HepG2 (cell line): ENCODE measurements at regions not wholly inside any gene's neighbourhood (a gene's known extent, or its start where the extent isn't known, plus 50 kb on each side); places are given as distances from the start of the nearest gene placed in this dataset.

Experiments
- ATAC-seq: fragments of 200-7000 bp; cut with Tn5 transposase; 3 replicates; pipeline ENCODE4 v1.9.1; 2020; ENCODE audit warnings: mild to moderate bottlenecking, moderate library complexity
- BruUV-seq: library from RNA; stranded (reverse); fragments of 400-500 nt; replicated peaks from 2 replicates; lab custom pipeline; 2021; lab: Mats Ljungman, UMichigan
- CTCF ChIA-PET: fragments of 300-600 bp; formaldehyde crosslinking; extraction: SDS; loops from one replicate; lab custom pipeline; 2021; ENCODE audit warnings: low total read pairs, inconsistent platforms, low intra/inter-chr PET ratio; lab: Yijun Ruan, JAX
- POLR2A ChIA-PET: fragments of 350-600 bp; sonication (Branson Sonifier 250); formaldehyde crosslinking; loops from one replicate; lab custom pipeline; 2020; ENCODE audit warnings: antibody characterized with exemption, inconsistent platforms; lab: Yijun Ruan, JAX
- DNase-seq: peaks from one replicate; pipeline ENCODE4 v3.0.0-alpha.2; 2015; ENCODE audit warnings: low spot score
- FAIRE-seq: peaks from 3 replicates; lab custom pipeline; 2011; peaks lifted over from hg19 to GRCh38; lab: Jason Lieb, UNC
- H2AFZ ChIP-seq: one replicate; pipeline ENCODE4 v1.6.1; 2011; ENCODE audit warnings: low read length, inconsistent platforms
- H3K27ac ChIP-seq: fragments of 300-600 bp; 3 replicates; pipeline ENCODE4 v1.8.0; 2011; ENCODE audit warnings: mixed run types, mild to moderate bottlenecking, mixed read lengths, low read length, inconsistent platforms; ENCODE audit not compliant: insufficient read depth; ENCODE audit errors: extremely low read length
- H3K27me3 ChIP-seq, 2 experiments: fragments of 200-600 bp in 1 of 2; 2 replicates in 1 of 2; 3 replicates in 1 of 2; pipeline versions ENCODE4 v1.6.0 to v1.8.0; 2011; ENCODE audit warnings: low read length in 2 of 2, mild to moderate bottlenecking in 2 of 2, moderate library complexity in 2 of 2, inconsistent platforms in 1 of 2; ENCODE audit not compliant: insufficient read depth in 2 of 2, control insufficient read depth in 1 of 2
- H3K36me3 ChIP-seq, 2 experiments: fragments of 200-600 bp in 1 of 2; replicated peaks in 1 of 2; 2 replicates in 1 of 2; 3 replicates in 1 of 2; pipeline versions ENCODE4 v1.5.1 to v1.8.0; 2011; ENCODE audit warnings: low read length in 2 of 2, inconsistent platforms in 1 of 2; ENCODE audit not compliant: insufficient read depth in 2 of 2, control insufficient read depth in 1 of 2
- H3K4me1 ChIP-seq: 2 replicates; pipeline ENCODE4 v1.5.1; 2012; ENCODE audit warnings: low read length, inconsistent platforms; ENCODE audit not compliant: insufficient read depth
- H3K4me2 ChIP-seq: 2 replicates; pipeline ENCODE4 v1.6.0; 2011; ENCODE audit warnings: low read depth, low read length, inconsistent platforms
- H3K4me3 ChIP-seq, 3 experiments: fragments of 200-600 bp in 1 of 3; sonication (generic), shearing (Covaris generic) in 1 of 3; replicated peaks in 1 of 3; 2 replicates each; pipeline ENCODE4 v1.5.1; 2011 to 2016; ENCODE audit warnings: low read length in 3 of 3, inconsistent platforms in 2 of 3, low read depth in 2 of 3, mild to moderate bottlenecking in 2 of 3, control low read depth in 1 of 3, mixed read lengths in 1 of 3; ENCODE audit not compliant: insufficient read depth in 1 of 3
- H3K79me2 ChIP-seq: one replicate; pipeline ENCODE4 v1.6.1; 2011; ENCODE audit warnings: low read length, inconsistent platforms; ENCODE audit not compliant: insufficient read depth
- H3K9ac ChIP-seq: 2 replicates; pipeline ENCODE4 v1.6.0; 2011; ENCODE audit warnings: mild to moderate bottlenecking, low read depth, low read length, inconsistent platforms; ENCODE audit not compliant: insufficient read depth
- H3K9me3 ChIP-seq: 2 replicates; pipeline ENCODE4 v1.5.1; 2012; ENCODE audit warnings: mild to moderate bottlenecking, low read length
- H4K20me1 ChIP-seq: 2 replicates; pipeline ENCODE4 v1.6.0; 2011; ENCODE audit warnings: inconsistent platforms, mild to moderate bottlenecking, low read length, moderate library complexity; ENCODE audit not compliant: insufficient read depth
- HDAC2 ChIP-seq: sonication (generic); formaldehyde crosslinking; IDR thresholded peaks from 2 replicates; pipeline ENCODE4 v1.4.0; 2020; ENCODE audit warnings: missing genetic modification reagents
- MIER2 ChIP-seq: IDR thresholded peaks from 2 replicates; pipeline ENCODE4 v1.6.1; 2016; ENCODE audit warnings: missing biosample characterization, missing genetic modification reagents
- MXD4 ChIP-seq: IDR thresholded peaks from 2 replicates; pipeline ENCODE4 v1.6.1; 2016; ENCODE audit warnings: mild to moderate bottlenecking, missing biosample characterization, missing genetic modification reagents
- SP5 ChIP-seq: IDR thresholded peaks from 2 replicates; pipeline ENCODE4 v1.6.1; 2016; ENCODE audit warnings: low read depth, borderline replicate concordance
- ZNF230 ChIP-seq: sonication (generic); formaldehyde crosslinking; IDR thresholded peaks from 2 replicates; pipeline ENCODE4 v1.4.0; 2020; ENCODE audit warnings: mild to moderate bottlenecking, missing genetic modification reagents
- ZNF891 ChIP-seq: sonication (generic); formaldehyde crosslinking; IDR thresholded peaks from 2 replicates; pipeline ENCODE4 v1.5.0; 2020; ENCODE audit warnings: mild to moderate bottlenecking, missing genetic modification reagents
- ZSCAN31 ChIP-seq: sonication (generic); formaldehyde crosslinking; IDR thresholded peaks from 2 replicates; pipeline ENCODE4 v1.5.0; 2020; ENCODE audit warnings: low read depth, mild to moderate bottlenecking, missing genetic modification reagents
- WGBS: methylation state at CpG from one replicate; pipeline ENCODE4 v1.1.6; 2017; ENCODE audit warnings: low lambda C conversion rate; 5-methylcytosine and 5-hydroxymethylcytosine counted together
- in situ Hi-C: cut with HindIII; loops from 2 replicates; pipeline ENCODE4 v1.10.0; 2017; ENCODE audit warnings: low pct_unique_long_range_greater_than_20kb; ENCODE audit not compliant: extremely low pct_ligation_motif_present
- intact Hi-C: fragments of 100-400 bp; cut with micrococcal nuclease; formaldehyde crosslinking; loops from one replicate; pipeline ENCODE4 v1.10.0; 2022; ENCODE audit not compliant: unreplicated experiment
- TF ChIP-seq, protein P1 (sequence below): sonication (generic); formaldehyde crosslinking; conservative IDR thresholded peaks from 2 replicates; pipeline ENCODE4 v1.8.1; 2023; ENCODE audit warnings: missing genetic modification reagents
- TF ChIP-seq, protein P2 (sequence below): sonication (generic); formaldehyde crosslinking; IDR thresholded peaks from 2 replicates; pipeline ENCODE4 v1.4.0; 2020; ENCODE audit warnings: missing genetic modification reagents
- TF ChIP-seq, protein P3 (sequence below): sonication (generic); formaldehyde crosslinking; IDR thresholded peaks from 2 replicates; pipeline ENCODE4 v1.4.0; 2020; ENCODE audit warnings: missing genetic modification reagents

DNA sequence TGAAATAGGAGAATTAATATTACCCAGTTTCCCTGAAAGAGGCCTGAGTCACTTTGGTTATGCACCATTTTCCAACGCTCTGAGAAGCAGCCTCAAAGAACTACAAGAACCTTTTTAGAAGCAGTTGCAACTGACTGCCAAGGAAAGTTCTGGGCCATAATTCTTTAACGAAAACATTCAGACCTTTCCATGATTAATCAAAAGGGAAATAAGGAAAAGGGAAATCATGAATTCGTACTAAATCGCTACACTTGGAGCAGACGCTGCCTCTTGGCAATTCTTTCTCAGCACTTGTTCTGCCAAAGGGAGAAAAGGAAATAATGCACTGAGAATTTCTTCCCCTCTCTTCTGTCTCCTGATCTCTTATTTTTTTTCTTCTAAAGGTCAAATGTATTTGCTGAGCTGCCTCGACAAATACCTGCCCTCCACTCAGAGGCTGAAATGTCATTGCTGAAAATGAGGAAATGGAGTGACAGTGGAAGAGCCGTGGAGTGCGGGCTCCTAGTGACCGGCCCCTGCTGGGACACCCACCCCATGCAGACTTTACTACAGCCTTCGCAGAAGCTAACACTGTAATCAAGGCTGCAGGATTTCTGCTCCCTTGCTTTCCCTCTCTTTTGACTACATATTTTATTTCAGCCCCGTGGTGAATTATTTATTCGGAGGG is 67.9 kb upstream of the GALNT2 start (continued):
- TF ChIP-seq ZNF891 (CRISPR knock-in tag) = no peak
- TF ChIP-seq, protein P1, sequence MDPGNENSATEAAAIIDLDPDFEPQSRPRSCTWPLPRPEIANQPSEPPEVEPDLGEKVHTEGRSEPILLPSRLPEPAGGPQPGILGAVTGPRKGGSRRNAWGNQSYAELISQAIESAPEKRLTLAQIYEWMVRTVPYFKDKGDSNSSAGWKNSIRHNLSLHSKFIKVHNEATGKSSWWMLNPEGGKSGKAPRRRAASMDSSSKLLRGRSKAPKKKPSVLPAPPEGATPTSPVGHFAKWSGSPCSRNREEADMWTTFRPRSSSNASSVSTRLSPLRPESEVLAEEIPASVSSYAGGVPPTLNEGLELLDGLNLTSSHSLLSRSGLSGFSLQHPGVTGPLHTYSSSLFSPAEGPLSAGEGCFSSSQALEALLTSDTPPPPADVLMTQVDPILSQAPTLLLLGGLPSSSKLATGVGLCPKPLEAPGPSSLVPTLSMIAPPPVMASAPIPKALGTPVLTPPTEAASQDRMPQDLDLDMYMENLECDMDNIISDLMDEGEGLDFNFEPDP (CRISPR knock-in tag) = no peak
- no peak for TF ChIP-seq SP5 (CRISPR knock-in tag)
- no peak for TF ChIP-seq MXD4 (CRISPR knock-in tag)
- TF ChIP-seq ZNF230 = no peak
- TF ChIP-seq ZSCAN31 (CRISPR knock-in tag) = no peak
- TF ChIP-seq, all 625 proteins: peak for 0

DNA sequence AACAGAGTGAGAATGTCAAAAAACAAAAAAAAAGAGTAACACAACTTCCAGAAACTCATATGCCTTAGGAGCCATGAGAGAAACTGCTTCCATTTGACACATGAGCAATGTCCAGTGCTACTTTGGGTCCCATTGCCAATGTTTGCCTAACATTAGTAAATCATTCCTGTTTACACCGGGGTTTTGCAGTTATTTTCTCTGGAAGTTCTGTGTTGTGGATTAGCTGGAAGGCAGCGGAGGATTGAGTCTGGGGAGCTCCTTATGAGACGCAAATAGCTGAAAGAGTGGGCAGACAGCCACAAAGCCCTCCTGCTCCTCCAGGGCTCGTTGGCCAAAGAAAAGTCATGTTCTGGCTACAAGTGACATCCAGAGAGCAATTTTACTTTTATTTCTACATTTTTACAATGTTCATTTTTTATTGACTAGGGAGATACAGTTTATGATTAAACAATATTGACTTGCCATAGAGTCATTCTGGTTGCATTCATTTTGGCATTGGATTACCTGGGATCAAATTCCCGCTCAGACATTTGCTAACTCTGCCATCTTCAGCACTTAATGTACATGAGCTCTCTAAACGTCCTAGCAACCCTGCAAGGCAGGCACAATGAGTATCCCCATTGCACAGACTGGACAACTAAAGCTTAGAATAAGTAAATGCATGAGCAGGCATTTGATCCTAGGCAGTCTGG is 66.4 kb upstream of the GALNT2 start:
- CTCF ChIA-PET = no interaction called here
- no peaks in the 10 kb centered on the region for H3K9me3 ChIP-seq
- in situ Hi-C loops (no loop called here), intact Hi-C loops (no loop called here)
- no peak for TF ChIP-seq MIER2 (CRISPR knock-in tag)
- no peak for TF ChIP-seq HDAC2 (CRISPR knock-in tag)
- TF ChIP-seq, protein P2, sequence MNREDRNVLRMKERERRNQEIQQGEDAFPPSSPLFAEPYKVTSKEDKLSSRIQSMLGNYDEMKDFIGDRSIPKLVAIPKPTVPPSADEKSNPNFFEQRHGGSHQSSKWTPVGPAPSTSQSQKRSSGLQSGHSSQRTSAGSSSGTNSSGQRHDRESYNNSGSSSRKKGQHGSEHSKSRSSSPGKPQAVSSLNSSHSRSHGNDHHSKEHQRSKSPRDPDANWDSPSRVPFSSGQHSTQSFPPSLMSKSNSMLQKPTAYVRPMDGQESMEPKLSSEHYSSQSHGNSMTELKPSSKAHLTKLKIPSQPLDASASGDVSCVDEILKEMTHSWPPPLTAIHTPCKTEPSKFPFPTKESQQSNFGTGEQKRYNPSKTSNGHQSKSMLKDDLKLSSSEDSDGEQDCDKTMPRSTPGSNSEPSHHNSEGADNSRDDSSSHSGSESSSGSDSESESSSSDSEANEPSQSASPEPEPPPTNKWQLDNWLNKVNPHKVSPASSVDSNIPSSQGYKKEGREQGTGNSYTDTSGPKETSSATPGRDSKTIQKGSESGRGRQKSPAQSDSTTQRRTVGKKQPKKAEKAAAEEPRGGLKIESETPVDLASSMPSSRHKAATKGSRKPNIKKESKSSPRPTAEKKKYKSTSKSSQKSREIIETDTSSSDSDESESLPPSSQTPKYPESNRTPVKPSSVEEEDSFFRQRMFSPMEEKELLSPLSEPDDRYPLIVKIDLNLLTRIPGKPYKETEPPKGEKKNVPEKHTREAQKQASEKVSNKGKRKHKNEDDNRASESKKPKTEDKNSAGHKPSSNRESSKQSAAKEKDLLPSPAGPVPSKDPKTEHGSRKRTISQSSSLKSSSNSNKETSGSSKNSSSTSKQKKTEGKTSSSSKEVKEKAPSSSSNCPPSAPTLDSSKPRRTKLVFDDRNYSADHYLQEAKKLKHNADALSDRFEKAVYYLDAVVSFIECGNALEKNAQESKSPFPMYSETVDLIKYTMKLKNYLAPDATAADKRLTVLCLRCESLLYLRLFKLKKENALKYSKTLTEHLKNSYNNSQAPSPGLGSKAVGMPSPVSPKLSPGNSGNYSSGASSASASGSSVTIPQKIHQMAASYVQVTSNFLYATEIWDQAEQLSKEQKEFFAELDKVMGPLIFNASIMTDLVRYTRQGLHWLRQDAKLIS = no peak
- TF ChIP-seq, protein P3, sequence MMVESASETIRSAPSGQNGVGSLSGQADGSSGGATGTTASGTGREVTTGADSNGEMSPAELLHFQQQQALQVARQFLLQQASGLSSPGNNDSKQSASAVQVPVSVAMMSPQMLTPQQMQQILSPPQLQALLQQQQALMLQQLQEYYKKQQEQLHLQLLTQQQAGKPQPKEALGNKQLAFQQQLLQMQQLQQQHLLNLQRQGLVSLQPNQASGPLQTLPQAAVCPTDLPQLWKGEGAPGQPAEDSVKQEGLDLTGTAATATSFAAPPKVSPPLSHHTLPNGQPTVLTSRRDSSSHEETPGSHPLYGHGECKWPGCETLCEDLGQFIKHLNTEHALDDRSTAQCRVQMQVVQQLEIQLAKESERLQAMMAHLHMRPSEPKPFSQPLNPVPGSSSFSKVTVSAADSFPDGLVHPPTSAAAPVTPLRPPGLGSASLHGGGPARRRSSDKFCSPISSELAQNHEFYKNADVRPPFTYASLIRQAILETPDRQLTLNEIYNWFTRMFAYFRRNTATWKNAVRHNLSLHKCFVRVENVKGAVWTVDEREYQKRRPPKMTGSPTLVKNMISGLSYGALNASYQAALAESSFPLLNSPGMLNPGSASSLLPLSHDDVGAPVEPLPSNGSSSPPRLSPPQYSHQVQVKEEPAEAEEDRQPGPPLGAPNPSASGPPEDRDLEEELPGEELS = no peak
- H3K79me2 ChIP-seq = no peaks in the 10 kb centered on the region
- H3K4me2 ChIP-seq = no peak overlapping the region
- H3K9ac ChIP-seq = no peak overlapping the region
- no peak overlapping the region for H3K27ac ChIP-seq
- no peak for FAIRE-seq
- no peak overlapping the region for H3K4me3 ChIP-seq
- DNase-seq = no peak
- POLR2A ChIA-PET = no interaction called here
- no peak for ATAC-seq
- WGBS = 42% methylated on average over 6 of the region's 6 CpGs
- BruUV-seq = no TSS peak
- no peaks in the 10 kb centered on the region for H3K4me1 ChIP-seq
- no peaks in the 10 kb centered on the region for H4K20me1 ChIP-seq
- peaks cover 3 to 22% of the 10 kb centered on the region in 2 experiments; a peak in 3 of 5 replicates for H3K27me3 ChIP-seq
- H2AFZ ChIP-seq = no peak overlapping the region
- H3K36me3 ChIP-seq = no peaks in the 10 kb centered on the region
